Motor neuron (in vitro differentiated cells): ENCODE measurements at regions not wholly inside any gene's neighbourhood (a gene's known extent, or its start where the extent isn't known, plus 50 kb on each side); places are given as distances from the start of the nearest gene placed in this dataset.
"Not testable (repeated sequence)": the region's sequence is repeated elsewhere in the genome, so short reads cannot be mapped to it uniquely, and the experiment has no call there.

Experiments
- ATAC-seq, 8 experiments: fragments of 200-7000 bp; cut with Tn5 transposase; replicated peaks in 6 of 8; 2 replicates each; pipeline ENCODE4 v1.8.0; 2021; ENCODE audit warnings: mild to moderate bottlenecking in 8 of 8, moderate library complexity in 8 of 8
- H3K27ac ChIP-seq, 2 donors: fragments of 250-450 bp; sonication (Bioruptor Pico); 2 replicates each; pipeline ENCODE4 v1.9.0; 2021; ENCODE audit warnings: antibody characterized with exemption in 2 of 2, mild to moderate bottlenecking in 2 of 2, moderate library complexity in 1 of 2
- H3K4me1 ChIP-seq, 2 donors: fragments of 250-450 bp; sonication (Bioruptor Pico); replicated peaks in 1 of 2; 2 replicates each; pipeline ENCODE4 v1.6.1; 2021; ENCODE audit warnings: antibody characterized with exemption in 2 of 2, mild to moderate bottlenecking in 2 of 2, moderate library complexity in 1 of 2
- H3K4me3 ChIP-seq, 5 donors: fragments of 250-450 bp; sonication (Bioruptor Pico); 2 replicates each; pipeline ENCODE4 v1.9.0; 2021; ENCODE audit warnings: antibody characterized with exemption in 5 of 5, mild to moderate bottlenecking in 5 of 5, moderate library complexity in 4 of 5
- WGBS, 10 experiments: fragments of 450-650 bp; shearing (Covaris generic); methylation state at CpG; one replicate each; pipeline ENCODE4 v1.0.0; 2022; 5-methylcytosine and 5-hydroxymethylcytosine counted together
- in situ Hi-C, 9 experiments: fragments of 400-800 bp; cut with MboI; loops; one replicate each; pipeline ENCODE4 v1.15.0; 2021; ENCODE audit warnings: low sequenced_read_pairs in 9 of 9, low pct_unique_long_range_greater_than_20kb in 2 of 9; ENCODE audit not compliant: unreplicated experiment in 9 of 9

DNA sequence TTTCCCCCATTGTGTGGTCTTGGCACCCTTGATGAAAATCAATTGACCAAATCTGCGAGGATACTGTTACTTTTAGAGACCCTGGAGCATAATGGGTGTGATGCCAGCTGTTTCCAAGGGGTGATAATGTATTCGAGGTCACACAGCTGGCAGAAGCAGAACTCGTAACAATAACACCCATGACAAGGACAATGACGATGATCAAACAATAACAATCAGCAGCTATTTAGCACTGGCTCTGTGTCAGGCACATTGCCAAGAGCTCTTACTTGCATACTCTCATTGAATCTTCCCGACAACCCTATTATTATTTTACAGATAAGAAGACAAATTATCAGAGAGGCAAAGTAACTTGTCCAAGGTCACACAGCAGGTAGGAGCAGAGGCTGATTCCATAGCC lies 223.7 kb upstream of the MSX2 start:
- in situ Hi-C loops: no loop called here
- Histone ChIP-seq H3K27ac (no peak overlapping the region), H3K4me3 (no peak overlapping the region), H3K4me1 (no peaks in the 10 kb centered on the region)
- no peak for ATAC-seq
- WGBS, 10 experiments: 4 to 80% (median 58%) methylated on average over 3 to 5 of the region's 5 CpGs; no CpG with 5 or more reads in 3 of the 10 experiments

DNA sequence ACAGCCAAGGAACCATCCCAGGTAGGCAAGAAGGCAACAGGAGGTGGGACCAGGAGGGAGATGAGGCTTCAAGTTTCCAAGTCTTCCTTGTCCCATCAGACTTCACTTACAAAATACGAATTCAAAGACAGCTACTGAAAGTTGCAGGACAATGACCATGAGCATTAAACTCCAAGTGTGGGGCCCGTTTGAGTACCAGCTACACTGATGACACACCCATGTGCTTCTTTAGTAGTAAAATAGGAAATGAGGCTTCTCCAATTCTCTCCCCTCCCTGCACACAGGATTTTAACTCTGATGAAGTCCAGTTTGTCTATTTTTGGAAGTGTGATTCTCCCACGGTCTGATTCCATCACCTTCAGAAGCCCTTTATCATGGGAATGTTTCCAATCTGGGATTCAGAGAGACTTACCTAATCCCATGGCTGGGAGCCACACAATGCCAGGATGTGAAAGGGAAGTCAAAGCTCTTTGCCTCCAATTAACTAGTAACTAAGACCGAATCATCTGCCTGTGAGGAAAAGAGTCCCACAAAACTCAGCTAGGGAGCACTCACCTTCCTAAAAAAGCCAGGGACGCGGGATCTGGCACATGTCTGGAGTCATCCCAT lies 222.8 kb upstream of the MSX2 start:
- Histone ChIP-seq H3K27ac (no peak overlapping the region), H3K4me1 (no peaks in the 10 kb centered on the region), H3K4me3 (no peak overlapping the region)
- WGBS, 10 experiments: 6 to 71% (median 55%) methylated on average over 1 to 5 of the region's 6 CpGs; no CpG with 5 or more reads in 2 of the 10 experiments
- no peak for ATAC-seq
- in situ Hi-C loops: no loop called here

DNA sequence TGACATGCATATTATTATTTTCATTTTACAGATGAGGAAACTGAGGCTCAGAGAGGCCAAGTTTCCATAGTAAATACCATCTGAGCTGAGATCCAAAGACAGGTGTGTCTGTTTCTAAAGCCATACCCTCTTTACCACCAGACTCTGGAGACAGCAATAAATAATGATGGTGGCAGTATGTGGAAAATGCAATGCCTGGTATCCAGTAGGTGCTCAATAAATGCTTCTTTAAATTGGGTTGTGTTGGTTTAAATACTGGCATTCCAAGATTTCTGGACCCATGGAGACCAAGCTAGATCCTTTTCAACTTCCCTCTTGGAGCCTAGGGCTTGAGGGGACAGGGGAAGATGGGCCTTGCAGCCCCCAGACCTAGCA lies 221.3 kb upstream of the MSX2 start:
- no peak overlapping the region for H3K4me3 ChIP-seq
- H3K4me1 ChIP-seq: no peaks in the 10 kb centered on the region
- no peak overlapping the region for H3K27ac ChIP-seq
- in situ Hi-C loops: no loop called here
- no peak for ATAC-seq

DNA sequence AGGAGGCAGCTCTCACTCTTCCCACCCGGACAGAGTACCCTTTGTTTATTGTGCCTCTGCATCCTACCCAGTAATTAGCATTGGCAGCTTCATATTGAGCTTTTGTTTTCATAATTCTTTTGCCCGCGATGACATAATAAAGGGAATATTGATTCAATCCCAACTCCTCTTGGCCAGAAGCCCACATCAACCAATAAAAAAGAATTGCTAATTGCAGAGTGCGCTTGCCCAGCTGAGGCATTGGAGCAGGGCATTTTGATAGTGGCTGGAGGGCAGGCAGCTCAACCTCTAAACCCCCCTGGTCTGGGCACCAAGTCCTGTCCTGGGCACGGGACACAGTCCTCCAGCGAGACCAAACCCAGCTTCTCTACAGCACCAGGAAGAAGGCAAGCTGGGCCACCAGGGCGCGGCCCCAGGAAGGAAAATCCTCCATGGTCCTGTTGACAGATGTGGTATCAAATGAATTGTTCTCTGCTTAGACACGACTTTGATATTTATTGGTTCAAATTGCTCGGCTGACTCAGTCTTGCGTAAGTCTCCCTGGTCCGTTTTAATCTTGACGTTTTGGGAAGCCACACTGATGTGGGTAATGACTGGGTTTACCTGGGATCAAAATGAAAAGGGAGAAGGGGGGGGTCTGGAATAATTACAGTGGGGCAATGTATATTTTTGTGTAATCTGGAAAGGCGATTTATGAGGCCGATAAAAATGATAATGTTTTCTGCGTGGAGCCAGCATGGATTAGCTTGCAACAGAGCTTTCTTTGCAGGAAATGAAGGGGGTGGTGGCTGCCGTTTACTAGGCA lies 220.7 kb upstream of the MSX2 start:
- in situ Hi-C loops: no loop called here
- Histone ChIP-seq H3K27ac (no peak overlapping the region), H3K4me1 (no peaks in the 10 kb centered on the region), H3K4me3 (no peak overlapping the region)
- WGBS, 10 experiments: 3 to 87% (median 73%) methylated on average over 1 to 14 of the region's 17 CpGs; no CpG with 5 or more reads in 1 of the 10 experiments
- no peak for ATAC-seq

DNA sequence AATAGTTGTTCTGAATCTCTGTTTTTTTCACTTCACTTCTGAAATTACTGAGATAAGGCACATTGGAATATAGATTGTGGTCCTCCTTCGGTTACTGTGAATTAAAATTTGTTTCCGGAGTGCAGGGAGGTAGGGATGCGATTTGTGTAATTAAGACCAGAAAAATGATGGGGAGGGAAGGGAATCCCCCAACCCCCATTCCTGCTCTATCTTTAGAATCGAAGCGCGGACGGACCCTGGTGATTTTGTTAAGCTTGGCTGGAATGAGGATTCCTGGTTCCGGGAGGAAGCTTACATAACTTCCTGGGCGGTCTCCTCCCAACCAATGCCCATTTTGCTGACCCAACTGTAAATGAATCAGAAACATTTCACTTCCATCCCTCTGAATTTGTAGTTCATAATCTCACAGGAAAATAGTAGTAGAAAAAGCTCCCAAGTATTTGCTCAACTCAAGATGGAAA lies 220.1 kb upstream of the MSX2 start:
- Histone ChIP-seq H3K4me3 (no peak overlapping the region), H3K27ac (no peak overlapping the region), H3K4me1 (no peaks in the 10 kb centered on the region)
- in situ Hi-C loops: no loop called here
- WGBS, 10 experiments: 28 to 96% (median 87%) methylated on average over 2 to 9 of the region's 9 CpGs
- ATAC-seq: no peak

DNA sequence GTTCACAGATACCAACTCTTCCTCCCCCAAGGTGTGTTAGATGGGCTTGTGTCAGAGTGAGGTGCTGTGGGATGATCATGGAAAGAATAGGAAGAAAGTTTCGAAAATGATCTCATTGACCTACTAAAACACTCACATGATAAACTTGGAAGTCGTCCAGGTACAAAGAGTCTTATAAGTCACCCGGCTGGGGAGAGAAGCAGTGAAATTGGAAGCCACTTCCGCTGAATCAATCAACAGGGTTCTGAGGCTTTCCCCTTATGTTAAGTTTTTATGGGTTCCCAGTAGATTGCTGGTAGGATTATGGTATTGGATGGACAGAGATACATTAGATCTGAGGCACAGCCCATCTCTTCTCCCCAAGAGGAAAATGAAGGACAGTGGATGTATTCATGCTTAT lies 218.8 kb upstream of the MSX2 start:
- 0 to 100% (median 78%) methylated on average over 1 to 4 of the region's 4 CpGs; no CpG with 5 or more reads in 2 of the 10 experiments for WGBS, 10 experiments
- no peak for ATAC-seq

DNA sequence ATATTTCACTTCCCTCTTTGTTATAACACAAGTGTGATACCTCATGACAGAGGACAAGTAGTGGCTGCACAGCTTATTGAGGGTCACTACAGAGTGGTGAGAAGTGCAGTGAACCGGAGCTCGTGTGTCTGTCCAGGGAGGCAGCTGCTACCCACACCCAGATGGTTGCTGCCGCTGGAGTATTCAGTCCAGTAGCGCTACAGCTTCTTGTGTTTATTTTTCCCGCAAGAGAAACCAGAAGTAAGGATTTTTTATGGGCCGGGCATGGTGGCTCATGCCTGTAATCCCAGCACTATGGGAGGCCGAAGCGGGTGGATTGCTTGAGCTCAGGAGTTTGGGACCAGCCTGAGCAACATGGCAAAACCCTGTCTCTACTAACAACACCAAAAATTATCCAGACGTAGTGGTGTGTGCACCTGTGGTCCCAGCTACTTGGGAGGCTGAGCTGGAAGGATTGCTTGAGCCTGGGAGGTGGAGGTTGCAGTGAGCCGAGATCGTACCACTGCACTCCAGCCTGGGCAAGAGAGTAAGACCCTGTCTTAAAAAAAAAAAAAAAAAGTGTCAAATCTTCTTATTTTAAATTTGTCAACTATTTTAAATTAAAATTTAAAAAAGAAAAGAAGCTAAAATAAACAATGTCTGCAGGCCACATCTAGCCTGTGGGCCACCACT lies 213.5 kb upstream of the MSX2 start:
- H3K27ac ChIP-seq, H3K4me1 ChIP-seq, ATAC-seq, H3K4me3 ChIP-seq, in situ Hi-C loops: not testable (repeated sequence)
- 20 to 96% (median 77%) methylated on average over 2 to 9 of the region's 11 CpGs; no CpG with 5 or more reads in 2 of the 10 experiments for WGBS, 10 experiments

More for the DNA sequence above, 218.8 kb upstream of the MSX2 start:
- Histone ChIP-seq H3K27ac (no peak overlapping the region), H3K4me1 (no peaks in the 10 kb centered on the region), H3K4me3 (no peak overlapping the region)
- in situ Hi-C loops: no loop called here

DNA sequence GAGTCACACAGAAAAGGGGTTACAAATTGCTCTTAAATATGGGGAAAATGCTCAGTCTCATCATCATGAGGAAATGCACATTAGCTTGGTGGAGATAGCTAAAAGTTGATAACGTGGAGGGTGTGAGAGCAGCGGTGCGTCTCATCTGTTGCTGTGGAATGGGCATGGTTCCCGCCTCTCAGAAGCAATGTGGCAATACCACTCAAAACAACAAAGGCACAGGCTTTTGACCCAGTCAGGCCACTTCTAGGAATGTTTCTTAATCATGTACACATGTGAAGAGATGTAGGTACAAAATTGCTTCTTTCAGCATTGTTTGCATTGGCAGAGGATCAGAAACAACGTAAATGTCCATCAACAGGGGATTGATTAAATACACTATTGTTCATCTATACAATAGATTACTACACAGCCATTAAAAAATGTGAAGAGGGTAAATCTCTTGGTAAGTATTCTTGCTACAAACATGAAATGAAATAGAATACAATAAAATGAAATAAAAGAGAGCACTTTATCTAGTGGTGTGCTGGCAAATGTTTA lies 212.6 kb upstream of the MSX2 start:
- in situ Hi-C loops: no loop called here
- Histone ChIP-seq H3K4me3 (no peak overlapping the region), H3K27ac (no peak overlapping the region), H3K4me1 (no peaks in the 10 kb centered on the region)
- 13 to 100% (median 57%) methylated on average over 1 to 5 of the region's 5 CpGs; no CpG with 5 or more reads in 4 of the 10 experiments for WGBS, 10 experiments
- no peak for ATAC-seq

DNA sequence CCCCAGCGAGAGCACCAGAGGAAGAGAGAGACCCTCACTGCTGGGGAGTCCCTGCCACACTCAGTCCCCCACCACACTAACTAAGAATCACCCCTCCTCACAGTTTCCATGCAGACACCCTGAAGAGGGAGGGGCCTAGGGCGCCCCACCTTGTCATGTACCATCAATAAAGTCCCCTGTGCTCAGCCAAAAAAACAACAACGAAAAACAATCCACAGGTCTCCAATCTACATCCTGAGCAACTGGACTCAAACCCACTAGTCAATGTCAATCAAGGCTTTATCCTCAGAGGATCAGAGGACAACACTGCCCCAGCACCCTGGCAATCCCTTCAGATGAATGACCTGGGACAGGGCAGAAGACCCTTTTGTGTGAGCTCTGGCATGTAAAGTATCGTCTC lies 210.1 kb upstream of the MSX2 start:
- Histone ChIP-seq H3K4me3 (no peak overlapping the region), H3K27ac (no peak overlapping the region), H3K4me1 (no peaks in the 10 kb centered on the region)
- in situ Hi-C loops: no loop called here
- no peak for ATAC-seq
- WGBS, 10 experiments: 13 to 100% (median 57%) methylated on average over 1 to 3 of the region's 4 CpGs; no CpG with 5 or more reads in 6 of the 10 experiments

DNA sequence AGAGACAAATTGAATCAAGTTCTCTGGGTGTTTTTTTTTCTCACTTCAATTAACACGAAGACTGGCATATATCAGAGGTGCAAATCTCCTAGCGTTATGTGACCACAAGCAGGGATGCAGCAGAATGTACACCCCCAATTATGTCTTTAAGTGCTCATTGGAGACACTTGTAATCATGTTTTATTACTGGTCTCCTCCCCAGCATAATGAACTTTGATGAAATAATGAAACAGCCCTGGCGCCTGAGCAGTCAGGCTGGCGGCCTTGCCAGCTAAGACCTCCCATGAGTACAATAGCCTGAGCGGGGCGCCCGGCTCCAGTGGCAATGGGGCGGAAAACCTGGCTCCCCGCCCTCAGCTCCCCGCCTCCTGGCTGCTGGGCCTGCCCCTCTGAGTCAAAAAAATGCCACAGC lies 209.4 kb upstream of the MSX2 start:
- in situ Hi-C loops: no loop called here
- 20 to 71% (median 40%) methylated on average over 2 to 8 of the region's 10 CpGs; no CpG with 5 or more reads in 4 of the 10 experiments for WGBS, 10 experiments
- ATAC-seq: peak in 4 of 8 experiments; percentile 63 to 82 (median 81)
- Histone ChIP-seq H3K27ac (no peak overlapping the region), H3K4me3 (no peak overlapping the region), H3K4me1 (peaks cover 0 to 1% of the 10 kb centered on the region in 2 donors)

DNA sequence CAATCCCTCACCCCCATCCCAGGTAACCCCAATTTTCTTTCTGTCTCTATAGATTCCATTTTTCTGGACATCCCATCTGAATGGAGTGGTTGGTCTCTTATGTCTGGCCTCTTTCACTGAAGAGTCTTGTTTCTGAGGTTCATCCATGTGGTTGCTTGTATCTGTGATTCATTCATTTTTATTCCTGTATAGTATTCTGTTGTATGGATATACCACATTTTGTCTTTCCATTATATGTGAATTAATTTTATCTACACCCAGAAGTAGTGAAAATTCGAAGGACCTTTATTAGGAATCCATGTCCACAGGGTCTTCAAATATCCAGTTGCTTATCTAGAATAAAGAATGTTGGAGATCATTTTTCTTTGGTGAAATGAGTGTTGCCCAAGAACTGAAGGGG lies 207.6 kb upstream of the MSX2 start:
- in situ Hi-C loops: no loop called here
- H3K27ac ChIP-seq: no peak overlapping the region
- 0 to 100% (median 37%) methylated on average over 1 of the region's 1 CpG; no CpG with 5 or more reads in 2 of the 10 experiments for WGBS, 10 experiments
- peaks cover 4 to 8% of the 10 kb centered on the region in 2 donors for H3K4me1 ChIP-seq
- ATAC-seq: no peak
- H3K4me3 ChIP-seq: no peak overlapping the region

DNA sequence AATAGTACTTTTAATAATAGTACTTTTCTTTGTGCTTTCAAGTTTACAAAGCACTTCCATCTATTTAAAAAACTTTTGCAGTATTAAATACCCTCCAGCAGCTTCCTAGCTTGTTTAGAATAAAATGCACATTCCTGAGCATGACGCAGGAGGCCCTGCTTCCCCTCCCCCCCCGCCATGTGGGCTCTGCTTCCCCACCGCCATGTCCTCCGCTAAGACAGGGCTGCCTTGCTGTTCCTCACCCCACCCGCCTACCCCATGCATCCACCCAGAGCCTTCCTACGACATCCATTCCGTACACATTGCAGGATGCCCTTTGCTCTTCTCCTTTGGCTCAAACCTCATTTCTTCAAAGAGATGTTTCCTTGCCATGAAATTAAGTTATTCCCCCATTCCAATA lies 205.9 kb upstream of the MSX2 start:
- ATAC-seq: peak in 2 of 8 experiments; percentile 58 to 80
- in situ Hi-C loops: no loop called here
- H3K4me3 ChIP-seq: no peak overlapping the region
- WGBS, 10 experiments: 73 to 100% (median 90%) methylated on average over 1 to 2 of the region's 7 CpGs; no CpG with 5 or more reads in 7 of the 10 experiments
- H3K27ac ChIP-seq: no peak overlapping the region
- H3K4me1 ChIP-seq: peaks cover 4 to 8% of the 10 kb centered on the region in 2 donors
